8988T (cell line): ENCODE measurements at regions not wholly inside any gene's neighbourhood (a gene's known extent, or its start where the extent isn't known, plus 50 kb on each side); places are given as distances from the start of the nearest gene placed in this dataset.

Experiments
- DNase-seq: peaks from one replicate; pipeline ENCODE4 v3.0.0; 2011

DNA sequence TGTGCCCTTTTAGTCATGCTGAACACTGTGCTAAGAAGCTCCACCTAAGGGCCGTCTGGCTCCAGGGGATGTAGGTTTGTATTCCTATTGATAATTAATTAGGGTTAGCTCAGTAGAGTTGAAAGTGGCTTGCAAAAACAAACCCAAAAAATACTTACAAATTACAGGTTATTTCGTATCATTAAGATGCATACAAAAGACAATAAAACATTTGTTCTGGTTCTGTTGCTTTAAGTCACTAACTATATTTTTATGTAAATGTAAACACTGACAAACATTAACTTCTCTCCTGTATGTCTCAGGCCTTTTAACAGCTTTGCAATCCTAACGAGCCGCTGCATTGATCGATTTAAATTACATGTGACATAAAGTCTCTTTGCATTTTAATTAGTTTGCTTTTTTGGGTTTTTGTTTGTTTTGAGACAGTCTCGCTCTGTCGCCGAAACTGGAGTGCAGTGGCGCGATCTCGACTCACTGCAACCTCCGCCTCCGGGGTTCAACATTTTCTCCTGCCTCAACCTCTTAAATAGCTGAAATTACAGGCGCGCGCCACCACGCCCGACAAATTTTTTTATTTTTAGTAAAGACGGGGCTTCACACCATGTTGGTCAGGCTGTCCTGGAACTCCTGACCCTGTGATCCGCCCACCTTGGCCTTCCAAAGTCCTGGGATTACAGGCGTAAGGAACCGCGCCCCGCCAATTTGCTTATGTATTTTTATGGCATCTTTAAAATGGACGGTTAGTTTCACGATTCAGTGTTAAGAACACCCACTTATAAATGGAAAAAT lies 110.9 kb downstream of the HFE start:
- no peak for DNase-seq

DNA sequence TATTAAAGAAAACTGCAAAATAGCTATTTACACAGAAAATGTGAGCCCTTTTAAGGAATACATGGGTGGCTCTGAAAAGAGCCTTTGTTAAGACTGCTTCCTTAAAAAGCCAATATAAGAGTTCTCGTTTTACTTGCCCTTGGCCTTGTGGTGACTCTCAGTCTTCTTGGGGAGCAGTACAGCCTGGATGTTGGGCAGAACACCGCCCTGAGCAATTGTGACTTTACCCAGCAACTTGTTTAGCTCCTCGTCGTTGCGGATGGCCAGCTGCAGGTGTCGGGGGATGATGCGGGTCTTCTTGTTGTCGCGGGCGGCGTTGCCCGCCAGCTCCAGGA lies 111.5 kb downstream of the HFE start:
- no peak for DNase-seq

DNA sequence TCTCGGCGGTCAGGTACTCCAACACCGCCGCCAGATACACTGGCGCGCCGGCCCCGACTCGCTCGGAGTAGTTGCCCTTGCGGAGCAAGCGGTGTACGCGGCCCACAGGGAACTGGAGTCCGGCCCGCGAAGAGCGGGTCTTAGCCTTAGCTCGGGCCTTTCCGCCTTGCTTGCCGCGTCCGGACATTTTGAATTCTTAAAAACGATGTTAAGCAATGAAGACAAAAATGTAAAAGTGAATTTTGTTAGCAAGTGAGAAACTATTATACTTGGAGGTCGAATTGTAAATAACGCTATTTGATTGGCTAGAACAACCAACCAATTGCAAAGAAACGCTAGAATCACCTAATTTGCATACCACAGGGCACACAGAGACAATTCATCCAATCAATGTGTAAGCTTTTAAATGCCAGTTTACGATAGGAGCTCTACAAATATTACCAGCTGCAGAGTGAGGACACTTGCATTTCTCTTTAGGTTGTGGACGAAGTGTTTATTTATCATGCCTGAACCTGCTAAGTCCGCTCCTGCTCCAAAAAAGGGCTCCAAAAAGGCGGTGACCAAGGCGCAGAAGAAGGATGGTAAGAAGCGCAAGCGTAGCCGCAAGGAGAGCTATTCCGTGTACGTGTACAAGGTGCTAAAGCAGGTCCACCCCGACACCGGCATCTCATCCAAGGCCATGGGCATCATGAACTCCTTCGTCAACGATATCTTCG lies 112.0 kb downstream of the HFE start:
- DNase-seq = no peak

DNA sequence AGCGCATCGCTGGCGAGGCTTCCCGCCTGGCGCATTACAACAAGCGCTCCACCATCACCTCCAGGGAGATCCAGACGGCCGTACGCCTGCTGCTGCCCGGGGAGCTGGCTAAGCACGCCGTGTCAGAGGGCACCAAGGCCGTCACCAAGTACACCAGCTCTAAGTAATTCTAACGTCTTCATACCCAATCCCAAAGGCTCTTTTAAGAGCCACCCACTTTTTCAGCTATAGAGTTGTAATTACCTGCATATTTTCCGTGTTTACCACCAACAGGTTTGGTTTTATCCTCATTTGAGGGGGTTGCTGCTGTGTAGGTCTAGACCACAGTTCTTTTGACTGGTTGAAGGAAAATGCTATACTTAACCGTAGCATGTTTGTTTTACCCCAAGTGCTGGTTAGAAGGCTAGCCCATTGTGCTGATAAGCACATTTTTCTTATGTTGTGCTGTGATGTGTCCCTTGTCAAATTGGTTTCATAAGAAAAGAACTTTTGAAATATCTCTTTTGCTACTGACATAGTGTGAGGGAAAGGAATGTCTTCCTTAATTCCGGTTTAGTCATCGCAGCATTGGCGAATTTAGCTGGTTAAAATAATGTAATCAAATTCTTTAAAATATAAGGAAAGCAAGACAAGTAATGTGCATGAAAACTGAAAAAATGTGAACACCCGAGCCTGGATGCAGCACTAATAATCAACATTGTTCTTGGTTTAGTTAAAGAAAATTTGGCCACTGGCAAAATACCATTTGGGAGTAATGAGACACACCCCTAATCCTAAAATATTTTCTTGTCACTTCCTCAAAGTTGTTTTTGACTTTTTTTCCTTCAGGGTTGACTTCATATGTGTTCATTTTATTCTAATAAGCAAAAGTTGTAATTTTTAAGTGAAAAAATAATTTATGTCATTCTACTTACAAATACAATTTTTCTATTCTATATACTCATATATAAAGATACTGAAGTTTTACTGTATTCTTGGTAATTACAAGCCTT lies 112.8 kb downstream of the HFE start:
- DNase-seq = no peak

DNA sequence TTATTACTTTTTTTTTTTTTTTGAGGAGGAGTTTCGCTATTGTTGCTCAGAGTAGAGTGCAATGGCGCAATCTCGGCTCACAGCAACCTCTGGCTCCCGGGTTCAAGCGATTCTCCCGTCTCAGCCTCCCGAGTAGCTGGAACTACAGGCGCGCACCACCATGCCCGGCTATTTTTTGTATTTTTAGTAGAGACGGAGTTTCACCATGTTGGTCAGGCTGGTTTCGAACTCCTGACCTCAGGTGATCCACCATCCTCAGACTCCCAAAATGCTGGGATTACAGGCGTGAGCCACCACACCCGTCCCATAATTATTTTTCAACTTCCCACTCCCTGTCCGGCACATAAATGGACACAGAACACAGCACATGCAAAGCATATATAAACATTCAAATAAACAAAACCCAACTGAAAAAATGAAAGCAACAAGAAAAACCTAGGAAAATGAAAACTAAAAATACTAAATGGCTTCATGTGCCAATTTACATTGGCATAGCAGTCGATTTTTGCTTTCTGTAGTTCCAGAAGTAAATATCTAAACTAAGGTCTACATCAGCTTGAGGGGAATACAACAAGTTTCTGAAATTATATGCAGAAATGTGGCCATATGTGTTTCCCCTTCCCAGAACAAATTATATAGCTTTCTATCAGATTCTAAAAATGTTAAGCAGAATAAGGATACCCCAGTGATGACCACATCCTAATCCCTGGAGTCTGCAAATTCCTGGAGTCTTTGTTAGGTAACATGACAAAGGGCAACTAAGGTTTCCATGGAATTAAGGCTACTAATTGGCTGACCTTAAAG lies 113.9 kb downstream of the HFE start:
- DNase-seq = no peak

DNA sequence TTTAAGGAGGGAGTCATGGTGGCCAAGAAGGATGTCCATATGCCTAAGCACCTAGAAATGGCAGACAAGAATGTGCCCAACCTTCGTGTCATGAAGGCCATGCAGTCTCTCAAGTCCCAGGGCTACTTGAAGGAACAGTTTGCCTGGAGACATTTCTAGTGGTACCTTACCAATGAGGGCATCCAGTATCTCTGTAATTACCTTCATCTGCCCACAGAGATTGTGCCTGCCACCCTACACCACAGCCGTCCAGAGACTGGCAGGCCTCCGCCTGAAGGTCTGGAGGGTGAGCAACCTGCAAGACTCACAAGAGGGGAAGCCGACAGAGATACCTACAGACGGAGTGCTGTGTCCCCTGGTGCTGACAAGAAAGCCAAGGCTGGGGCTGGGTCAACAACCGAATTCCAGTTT lies 115.0 kb downstream of the HFE start:
- no peak for DNase-seq

DNA sequence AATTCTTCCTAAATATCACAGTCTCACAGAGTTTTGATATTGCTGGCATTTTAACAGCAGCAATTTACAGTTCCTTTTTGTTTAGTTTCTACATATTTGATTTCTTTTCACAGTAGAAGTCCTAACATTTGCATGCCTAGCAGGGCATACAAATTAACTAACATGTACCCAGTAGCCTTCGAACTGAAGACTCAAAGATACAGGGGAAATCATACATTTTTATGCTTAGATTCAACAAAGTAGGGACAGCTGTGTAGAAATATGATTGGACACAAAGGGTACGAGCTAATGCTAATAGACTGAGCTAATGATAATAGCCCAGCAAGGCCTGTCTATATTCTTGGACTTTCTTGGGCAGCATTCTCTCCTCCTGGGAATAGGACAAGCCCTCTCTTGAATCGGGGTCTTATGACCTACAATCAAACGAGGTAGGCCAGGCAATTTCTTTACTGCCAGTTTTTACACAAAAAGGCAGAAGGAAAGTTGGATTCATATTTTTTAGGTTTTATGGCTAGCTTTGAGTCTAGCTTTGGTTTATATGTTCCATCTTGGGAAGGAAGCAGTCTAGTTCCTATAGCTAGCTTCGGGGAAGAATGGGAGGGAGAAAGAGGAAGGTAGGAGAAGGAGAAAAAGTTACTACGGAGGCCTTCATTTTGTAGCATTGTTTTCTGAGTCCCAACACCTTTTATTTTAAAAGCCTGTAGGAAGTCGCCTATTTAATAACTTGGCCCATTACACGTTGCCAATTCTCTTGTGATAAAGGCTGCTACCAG lies 115.8 kb downstream of the HFE start:
- no peak for DNase-seq

DNA sequence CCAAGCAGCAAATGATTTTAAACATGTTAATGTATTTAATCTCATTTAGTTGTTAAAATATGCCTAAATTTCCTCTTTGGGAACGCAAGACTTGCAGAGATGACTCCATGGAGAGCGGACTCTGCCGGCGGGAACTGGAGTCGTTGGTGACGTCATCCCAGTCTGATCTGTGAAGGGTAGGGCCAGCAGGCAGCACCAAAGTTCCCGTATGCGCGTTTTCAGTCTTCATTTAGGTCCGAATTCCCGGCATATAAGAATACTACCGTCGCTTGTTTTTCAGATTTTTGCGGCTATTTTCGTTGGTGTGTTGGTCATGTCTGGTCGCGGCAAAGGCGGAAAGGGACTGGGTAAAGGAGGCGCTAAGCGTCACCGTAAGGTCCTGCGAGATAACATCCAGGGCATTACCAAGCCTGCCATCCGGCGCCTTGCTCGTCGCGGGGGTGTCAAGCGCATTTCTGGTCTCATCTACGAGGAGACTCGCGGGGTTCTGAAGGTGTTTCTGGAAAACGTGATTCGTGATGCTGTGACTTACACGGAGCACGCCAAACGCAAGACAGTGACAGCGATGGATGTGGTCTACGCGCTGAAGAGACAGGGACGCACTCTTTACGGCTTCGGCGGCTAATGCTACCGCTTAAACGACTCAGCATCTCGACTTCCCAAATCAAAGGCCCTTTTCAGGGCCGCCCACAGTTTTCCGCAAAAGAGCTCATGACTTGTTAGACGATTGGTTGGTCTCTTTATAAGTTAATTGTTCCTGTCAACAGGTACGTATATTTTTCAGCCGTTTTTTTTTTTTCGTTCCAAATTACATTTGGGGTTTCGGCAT lies 117.3 kb downstream of the HFE start:
- no peak for DNase-seq

DNA sequence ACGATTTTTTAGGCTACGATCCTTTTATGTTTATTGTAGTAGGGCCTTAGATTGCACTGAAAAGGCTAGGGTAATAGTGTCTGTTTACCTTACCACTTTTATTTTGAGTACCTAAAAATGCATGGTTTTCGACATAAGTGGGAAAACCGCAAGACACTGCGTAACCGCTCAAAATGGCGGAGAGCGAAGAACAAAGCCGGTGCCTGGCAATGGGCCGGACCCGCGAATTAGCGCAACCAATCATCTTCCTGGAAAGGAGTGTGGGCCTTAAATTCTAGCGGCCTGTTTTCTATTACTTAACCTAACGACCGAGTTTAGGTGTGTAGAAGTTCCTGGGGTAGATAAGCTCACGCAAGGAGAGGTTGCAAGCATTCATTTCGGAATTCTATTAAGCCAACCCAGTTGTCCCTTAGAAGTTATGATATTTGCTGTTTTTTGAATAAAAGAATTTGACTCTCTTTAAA lies 118.0 kb downstream of the HFE start:
- DNase-seq = no peak

DNA sequence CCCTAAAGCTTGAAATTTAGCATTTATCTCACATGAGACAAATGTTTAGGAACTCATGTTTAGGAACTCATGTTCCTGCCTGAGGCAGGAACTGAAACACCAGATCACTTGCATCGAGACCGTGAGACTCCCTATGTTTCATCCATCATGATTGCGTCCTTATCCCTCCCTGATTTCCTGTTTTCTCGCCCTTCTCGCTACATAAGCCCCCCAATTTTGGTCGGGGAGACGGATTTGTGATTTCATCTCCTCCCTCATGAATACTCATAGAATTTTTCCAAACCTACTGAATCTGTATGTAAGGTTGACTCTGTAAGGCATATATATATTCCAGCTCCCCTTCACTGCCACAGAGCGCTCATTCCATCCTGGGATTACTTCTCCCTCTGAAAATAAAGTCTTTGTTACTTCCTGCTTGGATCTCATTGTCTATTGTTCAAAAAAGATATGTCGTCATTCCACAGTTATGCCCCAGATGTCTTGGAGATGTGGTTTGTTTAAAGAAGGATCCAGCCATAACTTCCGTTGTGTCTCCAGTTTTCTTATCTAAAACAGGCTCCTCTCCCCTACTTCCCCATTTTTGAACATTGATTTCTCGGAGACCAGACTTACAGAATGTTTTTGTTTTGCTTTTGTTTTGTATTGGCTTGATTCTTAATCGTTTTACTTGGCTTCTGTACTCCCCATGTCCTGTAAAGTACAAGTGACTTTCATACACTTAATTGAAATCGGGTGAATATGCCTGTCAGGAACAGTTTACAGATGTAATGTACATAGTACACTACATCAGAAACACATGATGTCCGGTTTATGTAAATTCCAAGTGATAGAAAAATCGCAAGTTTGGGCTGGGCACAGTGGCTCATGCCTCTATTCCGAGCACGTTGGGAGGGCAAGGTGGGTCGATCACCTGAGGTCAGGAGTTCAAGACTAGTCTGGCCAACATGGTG lies 118.7 kb downstream of the HFE start:
- DNase-seq = no peak

DNA sequence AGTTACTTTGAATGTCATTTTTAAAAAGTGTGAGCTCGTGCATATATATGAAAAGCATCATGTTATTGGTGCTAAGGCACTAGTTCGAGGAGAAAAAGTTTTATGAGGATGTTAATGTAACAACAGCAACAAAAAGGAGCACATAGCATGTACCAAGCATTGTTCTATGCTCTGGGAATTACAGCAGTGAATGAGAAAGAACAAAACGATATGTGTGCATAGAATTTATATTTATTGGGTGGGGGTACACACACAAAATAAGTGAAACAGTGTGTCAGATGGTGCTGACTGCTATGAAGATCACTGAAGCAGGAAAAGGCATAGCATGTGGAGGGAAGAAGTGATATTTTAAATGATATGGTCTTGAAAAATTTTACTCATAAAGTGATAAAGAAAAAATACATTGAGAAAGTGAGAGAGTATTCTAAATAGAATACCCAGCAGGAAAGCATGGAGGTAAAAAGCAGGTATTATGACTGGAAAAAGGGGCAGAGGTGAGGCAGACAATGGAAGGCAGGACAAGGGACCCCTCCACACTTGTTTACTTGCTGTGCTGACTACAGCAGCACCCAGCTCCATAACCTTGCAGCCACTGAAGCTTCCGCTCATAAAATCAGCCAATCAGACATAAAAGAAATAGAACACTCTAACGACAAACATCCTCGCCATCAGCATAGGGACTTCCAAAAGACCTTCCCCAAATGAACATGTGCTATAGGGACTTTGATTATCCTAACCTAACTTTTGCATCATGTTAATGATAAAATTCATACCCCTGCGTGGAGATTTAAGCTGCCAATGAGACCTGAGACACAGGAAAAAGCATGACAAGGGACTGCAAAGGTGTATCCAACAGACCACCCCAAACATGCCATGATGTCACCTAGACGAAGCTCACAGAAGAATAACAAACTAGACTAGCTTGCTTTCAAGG lies 119.9 kb downstream of the HFE start:
- no peak for DNase-seq

DNA sequence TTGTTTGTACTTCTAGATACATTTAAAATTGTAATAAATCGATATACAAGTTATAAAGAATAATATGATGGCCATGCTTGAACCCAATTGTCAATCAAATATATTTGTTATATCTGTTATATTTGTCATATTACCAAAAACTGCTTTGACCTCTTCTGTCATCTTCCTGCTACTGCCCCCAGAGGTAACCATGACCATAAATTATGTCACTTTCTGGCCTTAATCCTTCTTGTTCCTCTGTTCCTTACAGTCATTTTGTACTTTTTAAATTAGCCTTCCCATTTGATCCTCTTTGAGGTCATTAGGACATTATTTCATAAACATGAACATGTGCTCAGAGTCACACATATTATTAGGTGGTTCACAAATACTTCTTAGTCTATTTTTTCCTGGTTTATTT lies 124.7 kb downstream of the HFE start:
- DNase-seq = no peak

DNA sequence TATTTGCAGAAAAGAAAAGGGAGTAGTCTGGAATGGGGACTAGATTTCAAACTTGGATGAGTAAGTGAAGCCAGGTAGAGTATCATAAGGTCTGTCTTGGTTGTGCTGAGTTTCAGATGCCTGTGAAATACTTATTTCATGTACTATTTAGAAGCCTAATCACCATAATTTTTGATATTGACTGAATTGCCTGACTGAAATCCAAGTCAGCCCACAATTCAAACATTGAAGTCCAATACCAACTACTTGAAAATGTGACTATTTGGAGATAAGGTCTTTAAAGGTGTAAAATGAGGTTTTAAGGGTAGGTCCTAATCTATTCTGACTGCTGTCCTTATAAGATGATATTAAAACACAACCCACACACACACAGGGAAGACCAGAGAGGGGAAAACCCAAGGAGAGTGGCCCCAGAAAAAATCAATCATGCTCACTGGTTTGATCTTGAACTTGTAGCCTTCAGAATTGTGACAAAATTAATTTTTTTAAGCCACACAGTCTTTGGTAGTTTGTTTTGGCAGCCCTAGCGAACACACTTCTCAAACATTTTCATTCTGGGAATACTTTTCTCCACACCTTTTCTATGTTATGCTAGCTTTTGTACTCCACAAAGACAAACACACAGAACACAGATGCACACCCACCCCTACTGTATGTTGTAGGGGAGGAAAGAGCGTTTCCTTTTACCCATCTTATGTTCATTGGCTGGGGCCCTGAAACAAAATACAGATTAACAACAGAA lies 126.3 kb downstream of the HFE start:
- no peak for DNase-seq

DNA sequence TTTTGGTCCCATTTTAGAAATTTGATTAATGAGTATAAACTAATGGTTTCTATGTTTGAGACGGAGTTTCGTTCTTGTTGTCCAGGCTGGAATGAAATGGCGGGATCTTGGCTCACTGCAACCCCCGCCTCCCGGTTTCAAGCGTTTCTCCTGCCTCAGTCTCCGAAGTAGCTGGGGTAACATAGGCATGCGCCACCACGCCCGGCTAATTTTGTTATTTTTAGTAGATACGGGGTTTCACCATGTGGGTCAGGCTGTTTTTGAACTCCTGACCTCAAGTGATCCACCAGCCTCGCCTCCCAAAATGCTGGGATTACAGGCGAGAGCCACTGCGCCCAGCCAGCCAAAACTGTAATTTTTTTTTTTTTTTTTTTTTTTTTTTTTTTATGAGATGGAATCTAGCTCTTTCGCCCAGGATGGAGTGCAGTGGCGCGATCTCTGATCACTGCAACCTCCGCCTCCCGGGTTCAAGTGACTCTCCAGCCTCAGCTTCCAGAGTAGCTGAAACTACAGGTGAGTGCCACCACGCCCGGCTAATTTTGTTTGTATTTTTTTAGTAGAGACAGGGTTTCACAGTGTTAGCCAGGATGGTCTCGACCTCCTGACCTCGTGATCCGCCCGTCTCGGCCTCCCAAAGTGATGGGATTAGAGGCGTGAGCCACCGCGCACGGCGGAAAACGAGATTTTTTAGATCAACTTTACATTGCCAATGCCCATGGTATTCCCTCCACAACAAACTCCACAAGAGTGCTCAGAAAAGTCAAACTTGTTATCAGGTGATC lies 127.8 kb downstream of the HFE start:
- DNase-seq = no peak

DNA sequence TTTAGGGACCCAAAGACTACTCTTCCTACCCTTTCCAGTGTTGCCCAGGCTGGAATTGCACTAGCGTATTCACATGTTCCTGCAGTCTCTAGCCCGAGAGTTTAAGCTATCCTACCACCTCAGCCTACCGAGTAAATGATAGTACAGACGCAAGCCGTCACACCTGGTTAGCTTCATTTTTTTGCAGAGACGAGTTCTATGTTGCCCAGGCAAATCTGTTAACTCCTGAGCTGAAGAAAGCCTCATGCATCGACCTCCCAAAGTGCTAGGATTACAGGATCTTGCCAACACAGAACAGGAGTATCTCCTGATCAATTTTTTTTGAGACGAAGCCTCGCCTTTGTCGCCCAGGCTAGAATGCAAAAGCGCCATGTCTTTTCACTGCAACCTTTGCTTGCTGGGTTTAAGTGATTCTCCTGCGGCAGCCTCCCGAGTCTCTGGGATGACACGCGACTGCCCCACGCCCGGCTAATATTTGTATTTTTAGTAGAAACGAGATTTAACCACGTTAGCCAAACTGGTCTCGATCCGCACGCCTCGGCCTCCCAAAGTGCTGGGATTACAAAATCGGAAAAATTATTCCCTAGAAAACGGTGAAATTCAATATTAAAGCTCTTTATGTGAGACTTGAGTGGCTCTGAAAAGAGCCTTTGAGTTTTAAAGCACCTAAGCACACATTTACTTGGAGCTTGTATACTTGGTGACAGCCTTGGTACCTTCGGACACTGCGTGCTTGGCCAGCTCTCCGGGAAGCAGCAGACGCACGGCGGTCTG lies 128.5 kb downstream of the HFE start:
- DNase-seq = no peak

DNA sequence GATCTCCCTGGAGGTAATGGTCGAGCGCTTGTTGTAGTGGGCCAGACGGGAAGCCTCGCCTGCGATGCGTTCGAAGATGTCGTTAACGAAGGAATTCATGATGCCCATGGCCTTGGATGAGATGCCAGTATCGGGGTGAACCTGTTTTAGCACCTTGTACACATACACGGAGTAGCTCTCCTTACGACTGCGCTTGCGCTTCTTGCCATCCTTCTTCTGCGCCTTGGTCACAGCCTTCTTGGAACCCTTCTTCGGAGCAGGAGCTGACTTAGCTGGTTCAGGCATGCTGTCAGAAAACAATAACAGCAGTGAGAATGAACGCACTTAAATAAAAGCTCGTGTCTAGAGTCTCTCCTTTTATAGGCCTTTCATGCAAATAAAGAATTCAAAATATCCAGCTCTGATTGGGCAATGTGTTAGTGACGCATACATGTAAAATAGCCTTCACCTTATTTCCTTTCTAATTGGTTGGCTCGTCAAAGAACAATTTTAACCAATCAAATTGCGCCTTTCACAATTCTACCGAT lies 129.2 kb downstream of the HFE start:
- no peak for DNase-seq
